ENCODE measurements at regions not wholly inside any gene's neighbourhood (a gene's known extent, or its start where the extent isn't known, plus 50 kb on each side); places are given as distances from the start of the nearest gene placed in this dataset.

DNA sequence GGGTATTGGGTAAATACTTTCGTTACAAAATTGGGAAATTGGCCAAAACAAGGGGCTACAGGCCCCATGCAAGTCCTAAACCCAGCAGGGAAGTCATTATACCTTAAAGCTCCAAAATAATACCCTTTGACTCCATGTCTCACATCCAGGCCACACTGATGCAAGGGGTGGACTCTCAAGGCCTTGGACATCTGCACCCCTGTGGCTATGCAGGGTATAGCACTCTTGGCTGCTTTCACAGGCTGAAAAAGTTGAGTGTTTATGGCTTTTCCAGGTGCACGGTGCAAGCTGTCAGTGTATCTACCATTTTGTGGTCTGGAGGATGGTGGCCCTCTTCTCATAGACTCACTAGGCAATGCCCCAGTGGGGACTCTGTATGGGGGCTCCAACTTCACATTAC is 326.5 kb downstream of the TEX13C start:
- no peaks in the 10 kb centered on the region for H3K27me3 ChIP-seq

DNA sequence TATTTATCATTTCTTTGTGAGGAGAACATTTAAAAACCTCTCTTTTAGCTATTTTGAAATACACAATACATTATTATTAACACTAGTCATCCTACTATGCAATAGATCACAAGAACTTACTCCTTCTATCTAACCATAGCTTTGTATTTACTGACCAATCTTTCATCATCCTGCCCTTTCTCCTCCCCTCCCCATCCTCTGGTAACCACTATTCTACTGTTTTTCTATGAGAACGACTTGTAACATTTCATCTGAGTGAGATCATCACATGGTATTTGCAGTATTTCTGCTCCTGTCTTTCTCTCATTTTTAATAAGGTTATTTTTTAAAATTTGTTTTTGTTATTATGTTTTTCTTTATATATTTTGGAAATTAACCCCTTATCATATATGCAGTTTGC is 331.8 kb downstream of the TEX13C start:
- Histone ChIP-seq H3K4me3 (no peak overlapping the region), H3K9me3 (no peaks in the 10 kb centered on the region), H3K4me1 (ENCODE audit: insufficient read depth) (no peaks in the 10 kb centered on the region), H3K27ac (no peak overlapping the region), H3K36me3 (no peaks in the 10 kb centered on the region), H3K27me3 (no peaks in the 10 kb centered on the region)
- WGBS, 3 donors = 5 to 11% (median 7%) methylated on average over 1 of the region's 1 CpG
- intact Hi-C loops (cut with DNase I) = no loop called here
- DNase-seq = no peak
- TF ChIP-seq, protein P1, sequence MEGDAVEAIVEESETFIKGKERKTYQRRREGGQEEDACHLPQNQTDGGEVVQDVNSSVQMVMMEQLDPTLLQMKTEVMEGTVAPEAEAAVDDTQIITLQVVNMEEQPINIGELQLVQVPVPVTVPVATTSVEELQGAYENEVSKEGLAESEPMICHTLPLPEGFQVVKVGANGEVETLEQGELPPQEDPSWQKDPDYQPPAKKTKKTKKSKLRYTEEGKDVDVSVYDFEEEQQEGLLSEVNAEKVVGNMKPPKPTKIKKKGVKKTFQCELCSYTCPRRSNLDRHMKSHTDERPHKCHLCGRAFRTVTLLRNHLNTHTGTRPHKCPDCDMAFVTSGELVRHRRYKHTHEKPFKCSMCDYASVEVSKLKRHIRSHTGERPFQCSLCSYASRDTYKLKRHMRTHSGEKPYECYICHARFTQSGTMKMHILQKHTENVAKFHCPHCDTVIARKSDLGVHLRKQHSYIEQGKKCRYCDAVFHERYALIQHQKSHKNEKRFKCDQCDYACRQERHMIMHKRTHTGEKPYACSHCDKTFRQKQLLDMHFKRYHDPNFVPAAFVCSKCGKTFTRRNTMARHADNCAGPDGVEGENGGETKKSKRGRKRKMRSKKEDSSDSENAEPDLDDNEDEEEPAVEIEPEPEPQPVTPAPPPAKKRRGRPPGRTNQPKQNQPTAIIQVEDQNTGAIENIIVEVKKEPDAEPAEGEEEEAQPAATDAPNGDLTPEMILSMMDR (IDR thresholded peaks at IDR 0.05) = no peak
- TF ChIP-seq POLR2A (IDR thresholded peaks at IDR 0.05) (no peak), EP300 (IDR thresholded peaks at IDR 0.05) (no peak)

More for the DNA sequence above, 326.5 kb downstream of the TEX13C start:
- TF ChIP-seq, protein P1 (IDR thresholded peaks at IDR 0.05) = no peak
- intact Hi-C loops (cut with DNase I) = no loop called here
- no peaks in the 10 kb centered on the region for H3K4me1 ChIP-seq (ENCODE audit: insufficient read depth)
- H3K9me3 ChIP-seq = no peaks in the 10 kb centered on the region
- WGBS, 3 donors = 36 to 48% (median 45%) methylated on average over 2 of the region's 2 CpGs
- no peak overlapping the region for H3K4me3 ChIP-seq
- DNase-seq = no peak
- no peak overlapping the region for H3K27ac ChIP-seq
- H3K36me3 ChIP-seq = no peaks in the 10 kb centered on the region

DNA sequence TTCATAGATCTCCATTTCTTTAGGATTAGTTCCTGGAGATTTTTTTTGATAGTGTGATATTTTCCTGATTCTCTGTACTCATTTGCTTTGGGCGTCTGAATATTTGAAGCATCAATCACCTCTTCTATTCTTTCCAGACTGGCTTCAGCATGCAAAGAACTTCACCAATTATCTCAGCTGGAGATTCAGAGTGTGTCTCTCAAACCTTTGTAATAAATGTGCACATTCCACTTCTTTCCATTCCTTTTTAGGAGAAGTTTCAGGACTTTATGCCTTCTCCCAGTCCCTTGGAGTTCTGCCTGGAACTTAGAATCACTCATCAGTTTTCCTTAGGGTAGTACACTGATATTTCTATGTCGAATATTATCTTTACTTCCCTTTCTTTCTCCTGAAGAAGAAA is 334.8 kb downstream of the TEX13C start:
- no peaks in the 10 kb centered on the region for H3K9me3 ChIP-seq
- no peaks in the 10 kb centered on the region for H3K36me3 ChIP-seq
- H3K4me3 ChIP-seq = no peak overlapping the region
- 39 to 53% (median 48%) methylated on average over 2 of the region's 2 CpGs for WGBS, 3 donors
- no peak for TF ChIP-seq EP300 (IDR thresholded peaks at IDR 0.05)
- no peak for TF ChIP-seq POLR2A (IDR thresholded peaks at IDR 0.05)
- TF ChIP-seq, protein P1 (IDR thresholded peaks at IDR 0.05) = no peak
- H3K27me3 ChIP-seq = no peaks in the 10 kb centered on the region
- no peak overlapping the region for H3K27ac ChIP-seq
- H3K4me1 ChIP-seq (ENCODE audit: insufficient read depth) = no peaks in the 10 kb centered on the region
- no peak for DNase-seq
- intact Hi-C loops (cut with DNase I) = no loop called here

DNA sequence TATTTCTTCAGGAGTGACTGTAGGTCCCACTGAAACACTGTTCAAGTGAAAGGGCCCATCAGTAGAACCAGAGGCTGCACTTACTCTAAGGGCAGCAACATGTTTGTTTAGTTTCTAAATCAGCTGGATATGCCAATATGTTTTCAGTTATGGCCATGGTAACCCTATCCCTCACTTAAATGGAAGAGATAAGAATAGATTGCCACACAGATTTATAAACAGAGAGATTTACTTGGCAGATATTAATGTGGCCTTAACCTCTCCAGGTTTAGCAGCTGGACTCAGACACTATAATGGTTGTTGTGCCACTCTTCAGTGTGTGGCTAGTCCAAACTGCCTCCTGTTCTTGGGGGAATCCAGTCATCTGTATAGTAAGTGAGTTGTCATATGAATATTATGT is 354.1 kb downstream of the TEX13C start:
- TF ChIP-seq POLR2A (IDR thresholded peaks at IDR 0.05) = no peak
- TF ChIP-seq EP300 (IDR thresholded peaks at IDR 0.05) = no peak
- TF ChIP-seq, protein P1 (IDR thresholded peaks at IDR 0.05) = no peak
- H3K9me3 ChIP-seq = no peaks in the 10 kb centered on the region
- no peak for DNase-seq
- no peak overlapping the region for H3K4me3 ChIP-seq
- H3K27ac ChIP-seq = no peak overlapping the region
- no peaks in the 10 kb centered on the region for H3K4me1 ChIP-seq (ENCODE audit: insufficient read depth)
- no peaks in the 10 kb centered on the region for H3K36me3 ChIP-seq
- intact Hi-C loops (cut with DNase I) = no loop called here
- no peaks in the 10 kb centered on the region for H3K27me3 ChIP-seq

DNA sequence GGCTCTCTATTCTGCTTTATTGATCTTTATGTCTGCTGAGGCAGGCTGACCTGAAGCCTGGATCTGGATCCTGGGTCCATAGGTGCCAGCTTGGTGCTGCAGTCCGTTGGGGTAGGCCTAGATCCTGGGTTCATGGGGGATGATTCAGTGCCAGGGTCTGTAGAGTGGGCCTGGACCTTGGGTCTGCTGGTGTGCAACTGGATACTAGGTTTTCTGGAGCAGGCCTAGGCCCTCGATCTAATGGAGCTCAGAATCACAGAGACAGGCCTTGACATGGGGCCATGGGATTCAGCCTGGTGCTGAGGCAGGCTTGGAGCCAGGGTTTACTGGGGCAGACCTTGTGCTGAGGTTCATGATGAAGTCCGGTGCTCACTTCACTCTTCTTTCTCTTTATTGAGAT is 358.6 kb downstream of the TEX13C start:
- Histone ChIP-seq H3K36me3 (no peaks in the 10 kb centered on the region), H3K27ac (no peak overlapping the region), H3K27me3 (no peaks in the 10 kb centered on the region), H3K4me3 (no peak overlapping the region), H3K9me3 (no peaks in the 10 kb centered on the region), H3K4me1 (ENCODE audit: insufficient read depth) (no peaks in the 10 kb centered on the region)
- DNase-seq = no peak
- intact Hi-C loops (cut with DNase I) = no loop called here
- 51 to 57% (median 53%) methylated on average over 3 of the region's 3 CpGs for WGBS, 3 donors
- TF ChIP-seq, protein P1 (IDR thresholded peaks at IDR 0.05) = no peak
- TF ChIP-seq EP300 (IDR thresholded peaks at IDR 0.05) (no peak), POLR2A (IDR thresholded peaks at IDR 0.05) (no peak)

Data from ovary (tissue), 7 donors.